CD4-positive, alpha-beta memory T cell (primary cell): ENCODE measurements at regions not wholly inside any gene's neighbourhood (a gene's known extent, or its start where the extent isn't known, plus 50 kb on each side); places are given as distances from the start of the nearest gene placed in this dataset.

ENCODE experiments used
- CTCF ChIA-PET: fragments of 350-600 bp; sonication (Branson Sonifier 250); formaldehyde crosslinking; loops from one replicate; lab custom pipeline; 2021; ENCODE audit warnings: inconsistent platforms; ENCODE audit not compliant: partially characterized antibody; lab: Charles Lee
- POLR2A ChIA-PET: fragments of 350-600 bp; sonication (Branson Sonifier 250); formaldehyde crosslinking; loops from one replicate; lab custom pipeline; 2021; ENCODE audit not compliant: partially characterized antibody; lab: Charles Lee
- DNase-seq, 5 donors: peaks; one replicate each; pipeline versions ENCODE4 v3.0.0 to v3.0.0-alpha.2; 2020 to 2022; ENCODE audit warnings: mixed read lengths in 1 of 5
- H3K27ac ChIP-seq: one replicate; pipeline ENCODE4 v1.7.0; 2013; ENCODE audit warnings: low read depth, low read length
- H3K27me3 ChIP-seq: 2 replicates; pipeline ENCODE4 v1.7.0; 2013; ENCODE audit warnings: mild to moderate bottlenecking, low read length, moderate library complexity; ENCODE audit not compliant: insufficient read depth
- H3K36me3 ChIP-seq: 2 replicates; pipeline ENCODE4 v1.7.0; 2013; ENCODE audit warnings: mild to moderate bottlenecking, low read length, moderate library complexity; ENCODE audit not compliant: insufficient read depth
- H3K4me1 ChIP-seq: 2 replicates; pipeline ENCODE4 v1.7.0; 2013; ENCODE audit warnings: mild to moderate bottlenecking, low read length, moderate library complexity; ENCODE audit not compliant: insufficient read depth
- H3K4me3 ChIP-seq, 2 donors: one replicate each; pipeline ENCODE4 v1.7.0; 2013; ENCODE audit warnings: low read length in 2 of 2, mild to moderate bottlenecking in 1 of 2
- H3K9me3 ChIP-seq, 2 donors: one replicate each; pipeline ENCODE4 v1.7.0; 2013; ENCODE audit warnings: low read length in 2 of 2, control low read depth in 1 of 2; ENCODE audit not compliant: control insufficient read depth in 1 of 2
- H3K27ac Mint-ChIP-seq, 7 donors: one replicate each; pipeline ENCODE4 v1.8.0; 2020 to 2021; ENCODE audit warnings: mixed read lengths in 7 of 7, mild to moderate bottlenecking in 6 of 7, inconsistent platforms in 3 of 7, moderate library complexity in 3 of 7
- H3K27me3 Mint-ChIP-seq, 2 donors: one replicate each; pipeline ENCODE4 v1.8.0; 2020 to 2021; ENCODE audit warnings: mixed read lengths in 2 of 2
- H3K36me3 Mint-ChIP-seq, 2 donors: one replicate each; pipeline ENCODE4 v1.8.0; 2020 to 2021; ENCODE audit warnings: mixed read lengths in 2 of 2, inconsistent platforms in 1 of 2, mild to moderate bottlenecking in 1 of 2
- H3K4me1 Mint-ChIP-seq, 4 donors: one replicate each; pipeline ENCODE4 v1.8.0; 2020 to 2021; ENCODE audit warnings: mixed read lengths in 4 of 4, mild to moderate bottlenecking in 1 of 4
- H3K4me3 Mint-ChIP-seq, 8 donors: one replicate each; pipeline ENCODE4 v1.8.0; 2020 to 2021; ENCODE audit warnings: mixed read lengths in 8 of 8, mild to moderate bottlenecking in 7 of 8, moderate library complexity in 6 of 8, inconsistent platforms in 3 of 8
- H3K9me3 Mint-ChIP-seq, 8 donors: one replicate each; pipeline ENCODE4 v1.8.0; 2020 to 2021; ENCODE audit warnings: mixed read lengths in 8 of 8, mild to moderate bottlenecking in 5 of 8, inconsistent platforms in 3 of 8, moderate library complexity in 1 of 8
- intact Hi-C: fragments of 100-400 bp; cut with micrococcal nuclease; formaldehyde crosslinking; loops from one replicate; pipeline ENCODE4 v1.15.1; 2023

- no peaks in the 10 kb centered on the region for H3K36me3 ChIP-seq
- ChIA-PET POLR2A (no interaction called here), CTCF (no interaction called here)
- no peaks in the 10 kb centered on the region for H3K4me1 Mint-ChIP-seq
- no peaks in the 10 kb centered on the region for H3K27me3 ChIP-seq
- H3K36me3 Mint-ChIP-seq = no peaks in the 10 kb centered on the region
- DNase-seq = no peak
- H3K27me3 Mint-ChIP-seq = no peaks in the 10 kb centered on the region
- H3K4me3 Mint-ChIP-seq = no peak overlapping the region
- H3K4me3 ChIP-seq = no peak overlapping the region
- intact Hi-C loops = no loop called here
- H3K4me1 ChIP-seq = no peaks in the 10 kb centered on the region
- H3K9me3 Mint-ChIP-seq = peaks cover 0 to 4% (median 2%) of the 10 kb centered on the region in 8 donors
- no peak overlapping the region for H3K27ac ChIP-seq
- no peaks in the 10 kb centered on the region for H3K9me3 ChIP-seq
- H3K27ac Mint-ChIP-seq = no peak overlapping the region
Measured at GRCh38 chr3:20540066-20540465, 354.1 kb upstream of the SGO1 start.

GRCh38 chr3:20539666-20540065 lies 353.7 kb upstream of the SGO1 start:
- Histone ChIP-seq H3K27ac (no peak overlapping the region), H3K36me3 (no peaks in the 10 kb centered on the region), H3K9me3 (no peaks in the 10 kb centered on the region), H3K27me3 (no peaks in the 10 kb centered on the region), H3K4me1 (no peaks in the 10 kb centered on the region), H3K4me3 (no peak overlapping the region)
- Mint-ChIP-seq H3K27ac (no peak overlapping the region), H3K27me3 (no peaks in the 10 kb centered on the region), H3K4me3 (no peak overlapping the region), H3K9me3 (peaks cover 0 to 4% (median 2%) of the 10 kb centered on the region in 8 donors), H3K36me3 (no peaks in the 10 kb centered on the region), H3K4me1 (no peaks in the 10 kb centered on the region)
- CTCF ChIA-PET = no interaction called here
- DNase-seq = no peak
- intact Hi-C loops = no loop called here
- POLR2A ChIA-PET = no interaction called here

- Mint-ChIP-seq H3K36me3 (no peaks in the 10 kb centered on the region), H3K27ac (no peak overlapping the region), H3K4me1 (no peaks in the 10 kb centered on the region), H3K27me3 (no peaks in the 10 kb centered on the region), H3K9me3 (peaks cover 0 to 8% (median 3%) of the 10 kb centered on the region in 8 donors), H3K4me3 (no peak overlapping the region)
- DNase-seq = no peak
- Histone ChIP-seq H3K4me3 (no peak overlapping the region), H3K27ac (no peak overlapping the region), H3K4me1 (no peaks in the 10 kb centered on the region), H3K27me3 (no peaks in the 10 kb centered on the region), H3K36me3 (no peaks in the 10 kb centered on the region), H3K9me3 (no peaks in the 10 kb centered on the region)
- ChIA-PET CTCF (no interaction called here), POLR2A (no interaction called here)
- intact Hi-C loops = no loop called here
Measured at GRCh38 chr3:20537234-20537633, 351.2 kb upstream of the SGO1 start.

- Mint-ChIP-seq H3K27ac (no peak overlapping the region), H3K4me1 (no peaks in the 10 kb centered on the region), H3K4me3 (no peak overlapping the region), H3K36me3 (no peaks in the 10 kb centered on the region), H3K9me3 (peaks cover 0 to 20% (median 7%) of the 10 kb centered on the region in 8 donors), H3K27me3 (no peaks in the 10 kb centered on the region)
- Histone ChIP-seq H3K27ac (no peak overlapping the region), H3K4me3 (no peak overlapping the region), H3K9me3 (no peaks in the 10 kb centered on the region), H3K4me1 (no peaks in the 10 kb centered on the region), H3K36me3 (no peaks in the 10 kb centered on the region), H3K27me3 (no peaks in the 10 kb centered on the region)
- CTCF ChIA-PET = no interaction called here
- intact Hi-C loops = no loop called here
- POLR2A ChIA-PET = no interaction called here
- no peak for DNase-seq
Measured at GRCh38 chr3:20529911-20530310, 343.9 kb upstream of the SGO1 start.

GRCh38 chr3:20528180-20528770 lies 342.3 kb upstream of the SGO1 start:
- Histone ChIP-seq H3K4me1 (no peaks in the 10 kb centered on the region), H3K27me3 (no peaks in the 10 kb centered on the region), H3K4me3 (no peak overlapping the region), H3K27ac (no peak overlapping the region), H3K36me3 (no peaks in the 10 kb centered on the region), H3K9me3 (no peaks in the 10 kb centered on the region)
- peaks cover 0 to 17% (median 7%) of the 10 kb centered on the region in 8 donors for H3K9me3 Mint-ChIP-seq
- no peak overlapping the region for H3K4me3 Mint-ChIP-seq
- POLR2A ChIA-PET = no interaction called here
- no peak overlapping the region for H3K27ac Mint-ChIP-seq
- DNase-seq = no peak
- CTCF ChIA-PET = no interaction called here
- H3K4me1 Mint-ChIP-seq = no peaks in the 10 kb centered on the region
- H3K27me3 Mint-ChIP-seq = no peaks in the 10 kb centered on the region
- no peaks in the 10 kb centered on the region for H3K36me3 Mint-ChIP-seq
- intact Hi-C loops = no loop called here

- H3K4me1 ChIP-seq = no peaks in the 10 kb centered on the region
- no peaks in the 10 kb centered on the region for H3K36me3 ChIP-seq
- H3K27ac ChIP-seq = no peak overlapping the region
- no peak overlapping the region for H3K4me3 ChIP-seq
- ChIA-PET CTCF (no interaction called here), POLR2A (no interaction called here)
- no peaks in the 10 kb centered on the region for H3K4me1 Mint-ChIP-seq
- H3K27me3 Mint-ChIP-seq = no peaks in the 10 kb centered on the region
- no peak overlapping the region for H3K4me3 Mint-ChIP-seq
- no peaks in the 10 kb centered on the region for H3K36me3 Mint-ChIP-seq
- no peaks in the 10 kb centered on the region for H3K9me3 ChIP-seq
- no peak overlapping the region for H3K27ac Mint-ChIP-seq
- DNase-seq = no peak
- intact Hi-C loops = no loop called here
- peaks cover 0 to 21% (median 9%) of the 10 kb centered on the region in 8 donors for H3K9me3 Mint-ChIP-seq
- no peaks in the 10 kb centered on the region for H3K27me3 ChIP-seq
Measured at GRCh38 chr3:20527368-20527767, 341.4 kb upstream of the SGO1 start.

- no peaks in the 10 kb centered on the region for H3K4me1 ChIP-seq
- no peaks in the 10 kb centered on the region for H3K9me3 ChIP-seq
- no peak for DNase-seq
- no peaks in the 10 kb centered on the region for H3K36me3 ChIP-seq
- Mint-ChIP-seq H3K27me3 (no peaks in the 10 kb centered on the region), H3K4me3 (no peak overlapping the region), H3K4me1 (no peaks in the 10 kb centered on the region), H3K9me3 (peaks cover 2 to 26% (median 12%) of the 10 kb centered on the region in 8 donors), H3K36me3 (no peaks in the 10 kb centered on the region), H3K27ac (no peak overlapping the region)
- no peaks in the 10 kb centered on the region for H3K27me3 ChIP-seq
- ChIA-PET CTCF (no interaction called here), POLR2A (no interaction called here)
- H3K4me3 ChIP-seq = no peak overlapping the region
- intact Hi-C loops = no loop called here
- H3K27ac ChIP-seq = no peak overlapping the region
Measured at GRCh38 chr3:20524328-20524727, 338.3 kb upstream of the SGO1 start.

GRCh38 chr3:20523293-20523692 lies 337.3 kb upstream of the SGO1 start:
- ChIA-PET CTCF (no interaction called here), POLR2A (no interaction called here)
- peaks cover 3 to 27% (median 13%) of the 10 kb centered on the region in 8 donors for H3K9me3 Mint-ChIP-seq
- H3K9me3 ChIP-seq = no peaks in the 10 kb centered on the region
- H3K27me3 ChIP-seq = no peaks in the 10 kb centered on the region
- no peaks in the 10 kb centered on the region for H3K4me1 ChIP-seq
- no peak overlapping the region for H3K4me3 ChIP-seq
- intact Hi-C loops = no loop called here
- no peak overlapping the region for H3K27ac ChIP-seq
- no peaks in the 10 kb centered on the region for H3K27me3 Mint-ChIP-seq
- DNase-seq = no peak
- H3K36me3 Mint-ChIP-seq = no peaks in the 10 kb centered on the region
- no peak overlapping the region for H3K4me3 Mint-ChIP-seq
- H3K27ac Mint-ChIP-seq = no peak overlapping the region
- H3K4me1 Mint-ChIP-seq = no peaks in the 10 kb centered on the region
- no peaks in the 10 kb centered on the region for H3K36me3 ChIP-seq
